IMR-90 (cell line): ENCODE measurements at regions not wholly inside any gene's neighbourhood (a gene's known extent, or its start where the extent isn't known, plus 50 kb on each side); places are given as distances from the start of the nearest gene placed in this dataset.

ENCODE experiments used
- ATAC-seq: fragments of 200-7000 bp; cut with Tn5 transposase; 2 replicates; pipeline ENCODE4 v1.9.1; 2020; ENCODE audit warnings: low read depth, mild to moderate bottlenecking, moderate library complexity
- BruUV-seq: library from RNA; stranded (reverse); fragments of 400-500 nt; replicated peaks from 2 replicates; lab custom pipeline; 2021; lab: Mats Ljungman, UMichigan
- CTCF ChIA-PET: fragments of 300-600 bp; formaldehyde crosslinking; extraction: SDS; loops from one replicate; lab custom pipeline; 2021; ENCODE audit warnings: antibody characterized with exemption; lab: Yijun Ruan, JAX
- POLR2A ChIA-PET: fragments of 300-600 bp; sonication (Branson Sonifier 250); formaldehyde crosslinking; loops from one replicate; lab custom pipeline; 2022; ENCODE audit warnings: antibody characterized with exemption; ENCODE audit not compliant: unreplicated experiment; lab: Charles Lee
- DNase-seq: peaks from one replicate; pipeline ENCODE4 v3.0.0; 2013
- H2AFZ ChIP-seq: replicated peaks from 2 replicates; pipeline ENCODE3; 2013; ENCODE audit warnings: low read length, mild to moderate bottlenecking; ENCODE audit not compliant: poor library complexity
- H2AK5ac ChIP-seq: 2 replicates; pipeline ENCODE4 v1.6.1; 2013; ENCODE audit warnings: low read depth, low read length, inconsistent platforms
- H2AK9ac ChIP-seq: replicated peaks from 2 replicates; pipeline ENCODE3; 2013; ENCODE audit warnings: mild to moderate bottlenecking, low read depth, low read length, moderate library complexity; ENCODE audit not compliant: poor library complexity
- H2BK120ac ChIP-seq: 2 replicates; pipeline ENCODE4 v1.6.1; 2013; ENCODE audit warnings: low read depth, low read length, inconsistent platforms
- H2BK15ac ChIP-seq: 3 replicates; pipeline ENCODE4 v1.6.1; 2013; ENCODE audit warnings: low read depth, low read length, inconsistent platforms
- H2BK20ac ChIP-seq: 2 replicates; pipeline ENCODE4 v1.6.1; 2013; ENCODE audit warnings: low read depth, mild to moderate bottlenecking, inconsistent platforms, low read length, moderate library complexity
- H2BK5ac ChIP-seq: 2 replicates; pipeline ENCODE4 v1.6.1; 2013; ENCODE audit warnings: mild to moderate bottlenecking, low read depth, low read length, inconsistent platforms; ENCODE audit not compliant: poor library complexity, severe bottlenecking
- H3K14ac ChIP-seq: replicated peaks from 2 replicates; pipeline ENCODE4 v1.6.1; 2013; ENCODE audit warnings: low read depth, low read length, inconsistent platforms
- H3K18ac ChIP-seq: 2 replicates; pipeline ENCODE4 v1.6.1; 2013; ENCODE audit warnings: low read depth, low read length, control low read depth
- H3K23ac ChIP-seq: 2 replicates; pipeline ENCODE4 v1.6.1; 2013; ENCODE audit warnings: low read depth, low read length, inconsistent platforms
- H3K27ac ChIP-seq: 2 replicates; pipeline ENCODE4 v1.5.1; 2013; ENCODE audit warnings: mild to moderate bottlenecking, control low read depth, low read length; ENCODE audit not compliant: insufficient read depth
- H3K27me3 ChIP-seq: 2 replicates; pipeline ENCODE4 v1.6.1; 2013; ENCODE audit warnings: low read length; ENCODE audit not compliant: control insufficient read depth, insufficient read depth
- H3K36me3 ChIP-seq: 2 replicates; pipeline ENCODE4 v1.6.1; 2013; ENCODE audit warnings: low read length, mixed read lengths; ENCODE audit not compliant: control insufficient read depth, insufficient read depth
- H3K4ac ChIP-seq: 2 replicates; pipeline ENCODE4 v1.6.1; 2013; ENCODE audit warnings: low read depth, low read length, inconsistent platforms
- H3K4me1 ChIP-seq: 2 replicates; pipeline ENCODE4 v1.6.1; 2013; ENCODE audit warnings: low read length, mixed read lengths; ENCODE audit not compliant: control insufficient read depth, insufficient read depth
- H3K4me2 ChIP-seq: 2 replicates; pipeline ENCODE4 v1.6.1; 2013; ENCODE audit warnings: low read depth, mild to moderate bottlenecking, control low read depth, low read length, moderate library complexity
- H3K4me3 ChIP-seq: 2 replicates; pipeline ENCODE4 v1.5.1; 2013; ENCODE audit warnings: low read depth, mild to moderate bottlenecking, control low read depth, low read length, moderate library complexity; ENCODE audit not compliant: insufficient read depth
- H3K56ac ChIP-seq: 2 replicates; pipeline ENCODE4 v1.6.1; 2013; ENCODE audit warnings: low read length, inconsistent platforms; ENCODE audit not compliant: insufficient read depth; ENCODE audit errors: extremely low read depth
- H3K79me1 ChIP-seq, 2 experiments: 2 replicates each; pipeline ENCODE4 v1.6.1; 2013; ENCODE audit warnings: low read length in 2 of 2, inconsistent platforms in 1 of 2, low read depth in 1 of 2
- H3K9ac ChIP-seq: 2 replicates; pipeline ENCODE4 v1.6.1; 2013; ENCODE audit warnings: low read depth, low read length, control low read depth
- H3K9me1 ChIP-seq: 2 replicates; pipeline ENCODE4 v1.6.1; 2013; ENCODE audit warnings: low read length, inconsistent platforms; ENCODE audit not compliant: insufficient read depth
- H3K9me3 ChIP-seq: 2 replicates; pipeline ENCODE4 v1.6.1; 2013; ENCODE audit warnings: low read length; ENCODE audit not compliant: control insufficient read depth, insufficient read depth
- H4K20me1 ChIP-seq: 2 replicates; pipeline ENCODE4 v1.6.1; 2013; ENCODE audit warnings: low read length, inconsistent platforms; ENCODE audit not compliant: insufficient read depth
- H4K5ac ChIP-seq: 2 replicates; pipeline ENCODE4 v1.6.1; 2013; ENCODE audit warnings: mild to moderate bottlenecking, low read depth, low read length, control low read depth
- H4K8ac ChIP-seq, 2 experiments: 2 replicates each; pipeline ENCODE4 v1.6.1; 2013; ENCODE audit warnings: low read depth in 2 of 2, low read length in 2 of 2, control low read depth in 1 of 2, inconsistent platforms in 1 of 2
- H4K91ac ChIP-seq: 2 replicates; pipeline ENCODE4 v1.6.1; 2013; ENCODE audit warnings: low read depth, low read length, inconsistent platforms; ENCODE audit not compliant: insufficient read depth
- WGBS, 2 experiments: methylation state at CpG; one replicate each; pipeline versions ENCODE4 v1.1.5 to v1.1.7; 2013; ENCODE audit warnings: missing lambda C conversion rate in 2 of 2; ENCODE audit not compliant: insufficient read length in 1 of 2; ENCODE audit errors: extremely low coverage in 2 of 2; 5-methylcytosine and 5-hydroxymethylcytosine counted together
- dilution Hi-C: fragments of 300-500 bp; cut with HindIII; formaldehyde crosslinking; loops from one replicate; pipeline ENCODE4 v1.14.3; 2018; ENCODE audit warnings: low sequenced_read_pairs; ENCODE audit not compliant: unreplicated experiment
- in situ Hi-C: fragments of 300-500 bp; cut with MboI; formaldehyde crosslinking; loops from 3 replicates; pipeline ENCODE4 v1.14.3; 2019; ENCODE audit warnings: low sequenced_read_pairs, inconsistent platforms, mixed read lengths
- intact Hi-C: fragments of 100-400 bp; cut with micrococcal nuclease; formaldehyde crosslinking; loops from 2 replicates; pipeline ENCODE4 v1.10.0; 2022
- TF ChIP-seq, protein P1 (sequence below): conservative IDR thresholded peaks from 2 replicates; pipeline ENCODE4 v1.5.1; 2012; ENCODE audit warnings: mild to moderate bottlenecking, low read depth, low read length, improper control_type of control experiment

DNA sequence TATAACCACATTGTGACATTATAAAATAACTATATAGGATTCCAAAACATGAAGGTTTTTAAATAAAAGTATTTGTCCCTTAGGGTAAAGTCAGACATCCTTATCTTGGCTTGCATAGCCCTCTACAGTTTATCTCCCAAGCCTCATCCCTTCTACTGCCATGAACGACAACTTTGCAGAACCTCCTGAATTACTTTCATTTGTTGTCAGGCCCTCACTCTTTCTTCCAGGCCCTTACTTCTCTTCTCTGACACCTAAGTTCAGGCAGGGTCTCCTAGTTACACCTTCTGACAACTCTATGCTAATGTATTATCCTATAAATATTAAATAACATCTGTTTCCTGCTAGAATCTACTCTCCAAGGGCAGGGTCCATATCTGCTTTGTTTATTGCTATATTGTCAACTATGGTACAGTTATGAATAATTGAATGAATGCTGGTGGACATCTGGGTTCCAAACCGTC, 115.7 kb upstream of the MDM1 start:
- BruUV-seq = no TSS peak
- H2AFZ ChIP-seq = no peak overlapping the region
- no peak for ATAC-seq
- H2AK9ac ChIP-seq = no peak overlapping the region
- ChIA-PET CTCF (no interaction called here), POLR2A (no interaction called here)
- H4K20me1 ChIP-seq = no peaks in the 10 kb centered on the region
- H2BK120ac ChIP-seq = no peak overlapping the region
- H3K4me3 ChIP-seq = no peak overlapping the region
- TF ChIP-seq, protein P1, sequence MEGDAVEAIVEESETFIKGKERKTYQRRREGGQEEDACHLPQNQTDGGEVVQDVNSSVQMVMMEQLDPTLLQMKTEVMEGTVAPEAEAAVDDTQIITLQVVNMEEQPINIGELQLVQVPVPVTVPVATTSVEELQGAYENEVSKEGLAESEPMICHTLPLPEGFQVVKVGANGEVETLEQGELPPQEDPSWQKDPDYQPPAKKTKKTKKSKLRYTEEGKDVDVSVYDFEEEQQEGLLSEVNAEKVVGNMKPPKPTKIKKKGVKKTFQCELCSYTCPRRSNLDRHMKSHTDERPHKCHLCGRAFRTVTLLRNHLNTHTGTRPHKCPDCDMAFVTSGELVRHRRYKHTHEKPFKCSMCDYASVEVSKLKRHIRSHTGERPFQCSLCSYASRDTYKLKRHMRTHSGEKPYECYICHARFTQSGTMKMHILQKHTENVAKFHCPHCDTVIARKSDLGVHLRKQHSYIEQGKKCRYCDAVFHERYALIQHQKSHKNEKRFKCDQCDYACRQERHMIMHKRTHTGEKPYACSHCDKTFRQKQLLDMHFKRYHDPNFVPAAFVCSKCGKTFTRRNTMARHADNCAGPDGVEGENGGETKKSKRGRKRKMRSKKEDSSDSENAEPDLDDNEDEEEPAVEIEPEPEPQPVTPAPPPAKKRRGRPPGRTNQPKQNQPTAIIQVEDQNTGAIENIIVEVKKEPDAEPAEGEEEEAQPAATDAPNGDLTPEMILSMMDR = no peak
- no peaks in the 10 kb centered on the region for H3K9me3 ChIP-seq
- intact Hi-C loops (no loop called here), in situ Hi-C loops (no loop called here), dilution Hi-C loops (no loop called here)
- no peaks in the 10 kb centered on the region for H3K79me1 ChIP-seq
- H3K36me3 ChIP-seq = no peaks in the 10 kb centered on the region
- no peak overlapping the region for H3K56ac ChIP-seq
- H3K14ac ChIP-seq = no peak overlapping the region
- DNase-seq = no peak
- H2BK20ac ChIP-seq = no peak overlapping the region
- H3K4me2 ChIP-seq = no peak overlapping the region
- no peak overlapping the region for H2BK15ac ChIP-seq
- no peak overlapping the region for H4K91ac ChIP-seq
- no peak overlapping the region for H3K9ac ChIP-seq
- peaks cover 6% of the 10 kb centered on the region for H3K4me1 ChIP-seq
- H3K4ac ChIP-seq = no peak overlapping the region
- H4K8ac ChIP-seq = no peak overlapping the region
- no peak overlapping the region for H2BK5ac ChIP-seq
- no peak overlapping the region for H3K27ac ChIP-seq
- H3K9me1 ChIP-seq = no peaks in the 10 kb centered on the region
- no CpG with 5 or more reads among the region's 2 CpGs for WGBS, 2 experiments
- H4K5ac ChIP-seq = no peak overlapping the region
- H3K27me3 ChIP-seq = no peaks in the 10 kb centered on the region
- no peak overlapping the region for H2AK5ac ChIP-seq
- no peak overlapping the region for H3K23ac ChIP-seq
- no peak overlapping the region for H3K18ac ChIP-seq
